Stimulated activated CD8-positive, alpha-beta memory T cell treated with anti-CD3 and anti-CD28 coated beads, Interleukin-12 subunit alpha, Interleukin-12 subunit beta, amount 100 ng/mL, for 24 hours (primary cell): ENCODE measurements at regions not wholly inside any gene's neighbourhood (a gene's known extent, or its start where the extent isn't known, plus 50 kb on each side); places are given as distances from the start of the nearest gene placed in this dataset.

ENCODE experiments used
- DNase-seq: peaks from one replicate; pipeline ENCODE4 v3.0.0-alpha.2; 2020; ENCODE audit errors: extremely low read depth

DNA sequence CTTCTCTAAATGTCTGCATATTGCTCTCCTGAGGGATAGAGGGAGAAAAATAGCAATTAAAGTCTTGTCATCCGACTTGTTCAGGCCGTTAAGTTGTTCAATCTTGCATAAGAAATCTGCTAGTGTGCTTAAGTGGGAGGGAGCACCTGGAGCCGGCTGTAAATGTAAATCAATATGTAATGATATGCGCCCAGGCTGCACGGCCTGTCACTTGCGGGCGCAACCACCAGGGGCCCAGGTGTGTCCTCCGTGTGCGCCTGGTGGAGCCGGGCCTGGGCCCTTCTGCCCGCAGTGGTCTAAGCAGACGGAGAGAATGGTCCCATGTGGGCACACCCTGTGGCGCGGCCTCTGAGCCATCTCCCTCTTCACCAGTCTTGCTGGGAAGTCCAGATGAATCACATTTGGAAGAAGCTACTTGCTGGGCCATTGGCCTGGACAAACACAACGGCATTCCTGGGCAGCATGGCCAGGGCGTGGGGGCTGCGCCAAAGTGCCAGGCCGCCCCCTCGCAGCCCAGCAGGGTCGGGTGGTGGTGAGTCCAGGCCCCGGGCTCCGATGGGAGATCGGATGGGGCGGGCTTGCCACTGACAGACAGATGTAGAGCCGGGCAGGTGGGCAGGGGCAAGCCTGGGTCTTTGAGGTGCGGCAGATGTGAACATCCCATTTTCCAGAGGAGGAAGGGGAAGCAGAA is 193.3 kb upstream of the C14orf180 start:
- DNase-seq, result no peak

DNA sequence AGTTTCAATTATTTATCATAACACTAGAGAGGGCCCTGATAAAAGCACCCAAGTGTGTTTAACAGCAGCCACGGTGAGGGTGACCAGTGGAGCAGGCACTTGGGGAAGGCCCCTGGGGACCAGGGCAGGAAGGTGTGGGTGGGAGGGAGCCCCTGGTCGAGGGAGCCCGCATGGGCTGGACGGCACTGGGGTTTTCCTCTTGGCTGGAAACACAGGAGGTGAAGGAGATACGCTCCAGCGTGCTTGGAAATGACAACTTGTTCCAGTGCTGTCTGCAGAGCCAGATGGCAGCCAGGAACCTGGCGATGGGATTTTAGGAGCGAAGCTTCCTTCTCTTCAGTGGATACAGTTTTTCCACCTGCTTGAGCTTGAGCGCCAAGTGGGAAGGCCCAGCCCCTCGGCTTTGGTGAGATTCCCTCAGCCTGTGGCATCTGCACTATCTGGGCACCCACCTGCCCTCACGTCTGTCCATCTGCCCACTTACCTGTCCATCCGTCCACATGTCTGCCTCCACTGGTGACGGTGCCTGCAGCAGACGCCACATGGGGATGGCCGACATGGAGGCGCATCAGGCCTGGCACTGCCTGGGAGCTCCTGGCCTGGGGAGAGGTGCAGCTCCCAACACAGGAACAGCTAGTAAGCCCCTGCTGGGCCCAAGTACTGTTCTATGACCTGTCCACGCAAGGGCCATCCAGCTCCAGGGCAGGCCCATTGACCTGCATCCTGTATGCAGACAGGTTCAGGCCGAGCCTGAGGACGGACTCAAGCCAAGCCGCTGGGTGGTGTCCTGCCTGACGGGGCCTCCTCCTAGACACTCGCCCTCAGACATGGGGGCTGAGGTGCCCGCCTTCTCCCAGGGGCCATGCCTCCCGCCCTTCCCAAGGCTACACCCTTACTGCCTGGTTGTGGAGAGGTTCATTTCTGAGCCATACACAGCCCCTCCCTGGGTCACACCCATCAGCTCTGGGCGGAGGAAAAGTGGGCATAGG is 192.2 kb upstream of the C14orf180 start:
- DNase-seq, result no peak

GRCh38 chr14:104388011-104388521 is 191.5 kb upstream of the C14orf180 start:
- DNase-seq, result no peak

DNA sequence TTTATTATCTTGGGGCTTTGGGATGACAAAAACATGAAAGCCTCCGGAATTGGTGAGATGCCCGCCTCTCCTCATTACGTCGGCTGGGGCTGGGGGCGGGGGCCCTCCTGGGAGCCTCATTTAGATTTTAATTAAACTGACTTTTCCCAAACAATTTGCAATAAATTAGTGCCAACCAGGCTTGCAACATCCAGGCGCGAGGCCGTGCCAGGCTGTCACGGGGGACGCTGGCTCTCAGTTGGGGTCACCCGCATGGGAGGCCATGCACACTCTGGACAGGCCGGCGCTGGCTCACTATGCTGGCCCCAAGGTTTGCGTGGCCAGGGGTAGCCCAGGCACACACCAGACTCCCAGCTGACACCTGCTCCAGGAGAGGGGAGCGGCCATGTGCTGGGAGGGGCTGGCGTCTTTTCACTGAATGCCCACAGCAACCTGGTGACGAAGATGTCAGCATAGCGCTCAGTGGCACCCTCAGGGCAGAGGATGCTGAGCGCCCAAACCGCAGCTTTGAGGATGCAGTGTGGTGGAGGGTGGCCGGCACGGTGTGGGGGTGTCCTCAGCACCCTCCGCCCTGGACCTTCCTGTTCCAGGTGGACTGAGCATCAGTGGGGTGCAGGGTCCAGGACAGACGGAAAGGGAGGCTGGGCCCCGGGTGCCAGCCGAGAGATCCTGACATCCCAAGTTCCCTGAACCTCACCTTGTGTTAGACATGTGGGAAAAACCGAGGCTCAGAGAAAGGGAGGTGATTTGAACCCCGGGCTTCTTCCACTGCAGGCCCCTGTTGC is 190.8 kb upstream of the C14orf180 start:
- DNase-seq, result no peak

DNA sequence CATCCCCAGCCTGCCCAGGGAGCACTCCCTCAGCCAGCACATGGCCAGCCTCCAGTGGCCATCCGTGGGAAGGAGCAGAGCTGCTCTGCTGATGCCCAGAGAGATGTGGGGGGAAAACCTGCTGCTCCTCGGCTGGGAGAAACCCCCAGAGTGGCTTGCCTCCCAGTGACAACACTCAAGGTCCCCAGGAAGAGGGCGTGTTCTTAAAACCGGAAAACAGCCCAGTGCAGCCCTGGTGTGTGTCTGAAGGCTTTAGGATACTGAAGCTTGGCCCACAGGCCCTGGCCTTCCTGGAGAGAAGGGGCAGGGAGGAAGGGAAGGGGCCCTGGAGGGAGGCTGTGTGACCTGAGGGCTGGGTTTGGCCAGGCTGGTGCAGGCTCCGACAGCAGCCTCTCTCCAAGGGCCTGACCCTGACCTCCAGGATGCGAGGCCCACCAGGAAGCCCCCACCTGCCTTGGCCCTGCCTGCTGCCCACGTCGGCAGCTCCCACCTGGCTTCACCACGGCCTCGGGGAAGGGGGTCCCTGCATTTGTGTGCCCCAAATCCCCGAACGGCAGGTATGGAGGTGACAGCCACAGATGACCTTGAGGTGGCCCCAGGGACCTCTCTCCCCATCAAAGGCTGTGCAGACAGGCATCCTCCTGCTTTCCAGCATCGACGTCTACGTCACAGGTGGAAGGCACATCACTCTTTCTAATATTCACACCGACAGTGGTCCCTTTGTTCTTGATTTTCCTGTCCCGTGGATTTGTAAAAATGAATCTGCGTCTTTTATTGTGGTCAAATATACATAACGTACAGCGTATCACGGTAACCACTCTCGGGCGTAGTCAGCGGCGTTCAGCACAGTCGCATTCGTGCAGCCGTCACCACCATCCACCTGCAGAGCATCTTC is 190.0 kb upstream of the C14orf180 start:
- DNase-seq, result no peak

DNA sequence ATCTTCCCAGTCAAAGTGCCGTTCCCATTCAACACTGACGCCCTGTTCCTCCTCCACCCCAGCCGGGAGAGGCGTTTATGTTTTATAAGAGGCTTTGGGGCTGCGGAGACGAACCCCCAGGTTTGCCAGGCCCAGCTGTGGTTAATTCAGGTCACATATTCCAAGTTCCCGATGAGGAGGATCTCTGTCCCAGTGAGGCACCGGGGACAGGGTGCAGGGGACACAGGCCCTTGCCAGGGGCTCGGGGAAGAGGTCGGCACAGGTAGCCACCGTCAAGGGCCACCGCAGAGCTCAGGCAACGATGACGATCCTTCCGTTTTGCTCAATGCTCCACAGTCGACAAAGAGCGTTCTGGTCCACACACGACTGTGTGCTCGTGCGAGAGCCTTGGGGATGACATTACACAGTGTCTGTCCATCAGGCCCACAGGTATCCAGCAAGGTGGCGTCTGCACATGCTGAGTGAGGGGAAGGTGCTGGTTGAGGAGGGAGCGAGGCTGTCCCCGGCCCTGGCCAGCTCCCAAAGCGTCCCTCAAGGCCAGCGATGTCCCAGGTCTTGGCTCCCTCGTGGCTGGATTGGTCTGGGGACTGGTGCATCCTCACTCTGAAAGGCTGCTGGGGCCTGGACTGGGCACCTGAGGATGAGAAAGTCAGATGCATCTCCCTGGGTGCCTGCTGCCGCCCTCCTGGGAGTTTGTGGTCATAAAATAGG is 189.2 kb upstream of the C14orf180 start:
- no peak for DNase-seq

DNA sequence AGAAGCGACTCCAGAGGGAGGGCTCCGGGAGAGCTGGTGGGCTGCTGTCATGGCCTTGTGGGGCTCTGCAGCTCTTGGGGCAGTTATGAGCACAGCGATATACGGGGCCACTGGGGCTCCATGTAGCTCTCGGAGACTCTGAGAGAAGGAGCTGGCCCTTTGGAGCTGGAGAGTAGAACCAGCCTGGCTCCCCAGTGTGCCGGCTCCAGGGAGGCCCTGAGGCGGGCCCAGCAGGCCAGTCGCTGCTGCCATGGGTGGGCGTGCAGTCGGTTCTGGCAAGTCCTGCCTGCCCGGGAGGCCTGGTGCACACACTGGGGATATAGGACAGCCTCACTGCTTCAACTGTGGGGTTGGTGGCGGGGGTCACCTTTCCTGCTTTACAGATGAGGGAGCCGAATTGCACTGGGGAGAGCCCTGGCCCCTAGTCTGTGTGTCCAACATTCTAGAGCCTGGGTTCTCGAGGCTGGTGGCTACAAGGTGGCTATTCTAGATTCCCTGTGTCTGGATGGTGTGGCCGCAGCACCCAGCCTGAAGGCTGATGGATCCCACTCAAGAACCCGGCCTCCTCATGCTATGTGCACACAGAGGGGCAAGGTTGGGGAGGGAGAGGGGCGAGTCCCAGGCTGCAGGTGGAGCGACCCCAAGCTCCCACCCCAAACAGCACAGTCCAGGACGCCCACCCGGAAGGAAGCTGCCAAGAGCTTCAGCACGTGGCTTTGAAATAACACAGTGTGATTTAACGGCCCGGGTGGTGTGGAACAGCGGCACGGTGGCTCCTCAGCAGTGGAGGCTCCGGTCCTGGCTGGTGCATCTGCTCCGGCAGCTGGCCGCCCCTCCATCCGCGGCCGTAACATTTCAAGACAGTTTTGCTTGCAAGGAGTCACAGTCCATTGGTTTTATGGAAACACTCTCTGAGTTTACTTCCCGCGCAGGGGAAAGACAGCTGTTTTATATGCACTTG is 188.3 kb upstream of the C14orf180 start:
- DNase-seq, result no peak

- no peak for DNase-seq
Measured at GRCh38 chr14:104392001-104392395, 187.6 kb upstream of the C14orf180 start.

GRCh38 chr14:104392396-104393198 is 187.0 kb upstream of the C14orf180 start:
- no peak for DNase-seq

GRCh38 chr14:104393199-104393897 is 186.2 kb upstream of the C14orf180 start:
- no peak for DNase-seq

GRCh38 chr14:104393898-104394381 is 185.6 kb upstream of the C14orf180 start:
- peak; percentile 14 for DNase-seq

- no peak for DNase-seq
Measured at GRCh38 chr14:104394409-104394851, 185.1 kb upstream of the C14orf180 start.

- DNase-seq, result no peak
Measured at GRCh38 chr14:104395276-104395675, 184.3 kb upstream of the C14orf180 start.

- DNase-seq, result no peak
Measured at GRCh38 chr14:104395941-104396681, 183.5 kb upstream of the C14orf180 start.

- no peak for DNase-seq
Measured at GRCh38 chr14:104396682-104397470, 182.7 kb upstream of the C14orf180 start.

GRCh38 chr14:104397956-104398355 is 181.6 kb upstream of the C14orf180 start:
- no peak for DNase-seq
